HEK293T (cell line): ENCODE measurements at regions not wholly inside any gene's neighbourhood (a gene's known extent, or its start where the extent isn't known, plus 50 kb on each side); places are given as distances from the start of the nearest gene placed in this dataset.

Source experiments
- CTCF ChIA-PET: fragments of 350-600 bp; formaldehyde crosslinking; extraction: SDS; loops from one replicate; lab custom pipeline; 2021; ENCODE audit warnings: antibody characterized with exemption, inconsistent platforms; lab: Yijun Ruan, JAX
- POLR2A ChIA-PET: fragments of 350-600 bp; formaldehyde crosslinking; extraction: SDS; loops from one replicate; lab custom pipeline; 2020; ENCODE audit warnings: antibody characterized with exemption, inconsistent platforms; lab: Yijun Ruan, JAX
- DNase-seq: peaks from one replicate; pipeline ENCODE4 v3.0.0; 2012; ENCODE audit warnings: mixed read lengths; ENCODE audit errors: extremely low spot score
- ARNT ChIP-seq: fragments of 450-650 bp; IDR thresholded peaks from 2 replicates; pipeline ENCODE4 v1.6.1; 2017; ENCODE audit warnings: mild to moderate bottlenecking
- BHLHE40 ChIP-seq: fragments of 450-650 bp; IDR thresholded peaks from 2 replicates; pipeline ENCODE4 v1.6.1; 2016; ENCODE audit warnings: mild to moderate bottlenecking, moderate library complexity, borderline replicate concordance
- CTBP1 ChIP-seq: fragments of 450-650 bp; IDR thresholded peaks from 2 replicates; pipeline ENCODE4 v1.6.1; 2016; ENCODE audit warnings: borderline replicate concordance
- ELF4 ChIP-seq: fragments of 450-650 bp; IDR thresholded peaks from 2 replicates; pipeline ENCODE4 v1.6.1; 2017; ENCODE audit warnings: antibody characterized with exemption
- FOXA1 ChIP-seq: fragments of 450-650 bp; IDR thresholded peaks from 2 replicates; pipeline ENCODE4 v1.6.1; 2016; ENCODE audit warnings: mild to moderate bottlenecking
- FOXK2 ChIP-seq: fragments of 450-650 bp; IDR thresholded peaks from 2 replicates; pipeline ENCODE4 v1.6.1; 2016; ENCODE audit warnings: mild to moderate bottlenecking
- FOXM1 ChIP-seq: fragments of 450-650 bp; IDR thresholded peaks from 2 replicates; pipeline ENCODE4 v1.6.1; 2017; ENCODE audit warnings: mild to moderate bottlenecking, borderline replicate concordance
- HDGF ChIP-seq: fragments of 450-650 bp; IDR thresholded peaks from 2 replicates; pipeline ENCODE4 v1.6.1; 2017; ENCODE audit warnings: antibody characterized with exemption, borderline replicate concordance
- L3MBTL2 ChIP-seq: fragments of 450-650 bp; conservative IDR thresholded peaks from 2 replicates; pipeline ENCODE4 v1.6.1; 2016; ENCODE audit warnings: mild to moderate bottlenecking
- LEF1 ChIP-seq: fragments of 450-650 bp; IDR thresholded peaks from 2 replicates; pipeline ENCODE4 v1.6.1; 2017; ENCODE audit warnings: mild to moderate bottlenecking, borderline replicate concordance
- NFRKB ChIP-seq: fragments of 450-650 bp; IDR thresholded peaks from 2 replicates; pipeline ENCODE4 v1.6.1; 2016; ENCODE audit warnings: mild to moderate bottlenecking, moderate library complexity
- SP1 ChIP-seq: fragments of 450-650 bp; IDR thresholded peaks from 2 replicates; pipeline ENCODE4 v1.6.1; 2017
- SUZ12 ChIP-seq: fragments of 450-650 bp; IDR thresholded peaks from 2 replicates; pipeline ENCODE4 v1.6.1; 2016; ENCODE audit warnings: mild to moderate bottlenecking
- TARDBP ChIP-seq: fragments of 450-650 bp; IDR thresholded peaks from 2 replicates; pipeline ENCODE4 v1.6.1; 2016
- ZNF384 ChIP-seq: fragments of 450-650 bp; IDR thresholded peaks from 2 replicates; pipeline ENCODE4 v1.6.1; 2016
- TF ChIP-seq, protein P1 (sequence below): fragments of 450-650 bp; IDR thresholded peaks from 2 replicates; pipeline ENCODE4 v1.6.1; 2016

DNA sequence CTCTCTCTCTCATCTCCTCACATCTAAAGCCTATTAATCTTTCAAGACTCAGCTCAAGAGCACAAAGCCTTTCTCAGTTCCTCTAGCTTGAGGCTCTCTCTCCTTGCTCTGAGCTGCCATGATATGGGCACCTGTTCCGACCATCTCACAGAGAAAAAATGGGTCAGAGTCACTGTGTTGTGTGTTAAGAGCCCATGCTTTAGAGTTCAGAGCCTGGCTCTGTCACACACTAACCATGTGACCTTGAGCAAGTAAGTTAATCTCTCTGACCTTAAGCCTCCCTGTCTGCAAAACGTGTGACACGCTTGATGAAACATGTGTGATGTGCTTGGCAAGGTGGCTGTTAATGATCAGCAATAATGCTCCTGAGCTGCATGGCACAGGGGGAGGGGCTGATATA lies 245.2 kb downstream of the DLEU7 start:
- DNase-seq: no peak
- POLR2A ChIA-PET: no interaction called here
- CTCF ChIA-PET: no interaction called here
- TF ChIP-seq CTBP1 (no peak), SP1 (no peak), TARDBP (no peak), SUZ12 (no peak), BHLHE40 (no peak), FOXM1 (no peak), ELF4 (no peak), ARNT (no peak), L3MBTL2 (no peak), HDGF (no peak), LEF1 (no peak)
- TF ChIP-seq, protein P1, sequence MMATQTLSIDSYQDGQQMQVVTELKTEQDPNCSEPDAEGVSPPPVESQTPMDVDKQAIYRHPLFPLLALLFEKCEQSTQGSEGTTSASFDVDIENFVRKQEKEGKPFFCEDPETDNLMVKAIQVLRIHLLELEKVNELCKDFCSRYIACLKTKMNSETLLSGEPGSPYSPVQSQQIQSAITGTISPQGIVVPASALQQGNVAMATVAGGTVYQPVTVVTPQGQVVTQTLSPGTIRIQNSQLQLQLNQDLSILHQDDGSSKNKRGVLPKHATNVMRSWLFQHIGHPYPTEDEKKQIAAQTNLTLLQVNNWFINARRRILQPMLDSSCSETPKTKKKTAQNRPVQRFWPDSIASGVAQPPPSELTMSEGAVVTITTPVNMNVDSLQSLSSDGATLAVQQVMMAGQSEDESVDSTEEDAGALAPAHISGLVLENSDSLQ: no peak

GRCh38 chr13:50599046-50599445 lies 244.4 kb downstream of the DLEU7 start:
- TF ChIP-seq CTBP1: no peak
- TF ChIP-seq TARDBP: no peak
- no peak for TF ChIP-seq ZNF384
- TF ChIP-seq ELF4: no peak
- no peak for TF ChIP-seq ARNT
- TF ChIP-seq BHLHE40: no peak
- no peak for TF ChIP-seq SP1
- no peak for TF ChIP-seq L3MBTL2
- no peak for TF ChIP-seq NFRKB
- no peak for TF ChIP-seq HDGF
- TF ChIP-seq LEF1: no peak
- no peak for TF ChIP-seq FOXK2
- no peak for TF ChIP-seq SUZ12
- no peak for TF ChIP-seq FOXA1
- DNase-seq: no peak
- CTCF ChIA-PET: no interaction called here
- POLR2A ChIA-PET: no interaction called here

DNA sequence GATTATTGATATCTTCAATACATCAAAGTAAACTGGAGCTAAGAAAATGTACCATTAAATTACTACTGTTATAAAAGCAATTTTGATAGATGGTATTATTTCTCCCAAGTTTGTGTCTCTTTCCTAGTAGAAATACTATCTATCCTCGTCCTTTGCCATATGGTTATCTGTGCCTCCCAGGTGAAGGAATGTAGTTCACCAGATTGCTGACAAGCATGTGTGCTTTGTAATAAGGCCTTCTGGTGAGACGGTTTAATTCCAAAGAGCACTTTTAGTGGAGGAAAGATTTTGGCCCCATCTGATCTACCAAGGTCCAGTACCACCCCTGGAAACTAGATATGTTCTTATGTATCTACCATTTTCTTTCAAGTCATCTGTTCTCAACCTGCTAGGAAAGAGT lies 243.6 kb downstream of the DLEU7 start:
- no peak for DNase-seq
- POLR2A ChIA-PET: no interaction called here
- CTCF ChIA-PET: no interaction called here
- no peak for TF ChIP-seq FOXK2
- no peak for TF ChIP-seq FOXA1
- TF ChIP-seq, protein P1: no peak
- no peak for TF ChIP-seq LEF1
- no peak for TF ChIP-seq BHLHE40
- TF ChIP-seq ZNF384: no peak
- no peak for TF ChIP-seq TARDBP
- no peak for TF ChIP-seq ELF4
- TF ChIP-seq L3MBTL2: no peak
- TF ChIP-seq ARNT: no peak
- TF ChIP-seq SUZ12: no peak
- TF ChIP-seq SP1: no peak
- TF ChIP-seq FOXM1: no peak
- TF ChIP-seq CTBP1: no peak
- no peak for TF ChIP-seq NFRKB
- no peak for TF ChIP-seq HDGF

DNA sequence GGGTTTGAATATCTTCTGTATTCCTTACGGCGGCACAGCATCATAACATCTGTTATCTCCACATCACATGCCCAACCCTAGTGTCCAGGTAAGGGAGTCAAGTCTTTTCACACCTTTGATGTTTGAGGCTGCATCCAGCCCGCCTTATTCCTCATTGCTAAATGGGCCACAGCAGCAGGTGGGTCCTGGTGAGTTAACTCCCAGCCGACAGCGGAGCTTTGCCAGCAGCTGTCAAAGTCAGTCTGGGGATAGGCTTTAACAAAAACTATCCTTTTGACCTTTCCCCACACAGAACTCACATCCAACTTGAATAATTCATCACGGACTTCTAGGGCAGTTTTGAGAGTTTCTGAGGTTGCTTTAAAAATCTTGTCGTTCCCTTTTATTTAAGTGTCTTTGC lies 235.1 kb downstream of the DLEU7 start:
- ChIA-PET POLR2A (no interaction called here), CTCF (no interaction called here)
- no peak for DNase-seq
- TF ChIP-seq L3MBTL2 (0 out of 2 replicates have a peak, but pooled peaks have one; percentile 26), SUZ12 (no peak)

GRCh38 chr13:50609011-50609410 lies 234.5 kb downstream of the DLEU7 start:
- ChIA-PET POLR2A (no interaction called here), CTCF (no interaction called here)
- TF ChIP-seq SUZ12 (no peak), LEF1 (no peak), CTBP1 (no peak), ZNF384 (no peak), HDGF (no peak), NFRKB (no peak), ELF4 (no peak), FOXK2 (no peak), TARDBP (no peak), FOXM1 (no peak), ARNT (no peak), FOXA1 (no peak)
- TF ChIP-seq, protein P1: no peak
- no peak for DNase-seq

GRCh38 chr13:50610238-50610637 lies 233.3 kb downstream of the DLEU7 start:
- DNase-seq: no peak
- TF ChIP-seq SP1 (no peak), HDGF (no peak), CTBP1 (no peak), ARNT (no peak), TARDBP (no peak)
- CTCF ChIA-PET: no interaction called here
- POLR2A ChIA-PET: no interaction called here

DNA sequence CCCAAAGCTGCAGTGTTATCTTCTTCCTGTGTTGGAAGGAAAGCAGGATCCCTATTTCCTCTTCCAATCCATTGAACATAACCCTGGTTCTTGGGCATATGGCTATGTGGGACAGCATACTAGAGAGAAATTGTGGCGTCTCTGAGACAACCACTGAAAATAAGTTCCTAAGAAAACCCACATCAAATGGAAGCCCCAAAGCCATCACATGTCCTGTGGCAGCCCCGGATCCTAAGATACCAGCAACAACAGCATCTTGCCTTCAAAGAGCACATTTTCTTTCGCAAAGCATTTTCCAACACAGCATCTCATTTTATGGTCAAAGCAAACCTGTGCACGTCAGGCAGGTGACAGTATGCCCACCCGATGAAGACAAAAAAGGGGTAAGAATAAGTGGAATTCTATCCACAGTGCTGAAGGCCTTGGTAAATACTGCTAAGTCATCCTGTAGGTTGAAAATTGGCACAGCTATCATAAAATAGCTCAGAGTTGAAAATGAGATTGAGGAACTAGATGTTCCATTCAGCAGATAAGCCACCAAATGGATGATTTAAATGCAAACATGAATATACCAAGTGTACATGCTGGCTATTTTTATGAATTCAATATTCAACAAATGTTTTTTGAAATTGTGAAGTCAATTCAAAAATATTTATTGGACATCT lies 232.2 kb downstream of the DLEU7 start:
- TF ChIP-seq ELF4 (no peak), NFRKB (no peak), BHLHE40 (no peak), ARNT (no peak), FOXM1 (no peak), CTBP1 (no peak), HDGF (no peak), LEF1 (no peak), L3MBTL2 (no peak), SUZ12 (no peak), ZNF384 (no peak), SP1 (no peak), FOXK2 (no peak), TARDBP (no peak), FOXA1 (no peak)
- TF ChIP-seq, protein P1: no peak
- CTCF ChIA-PET: no interaction called here
- no peak for DNase-seq
- POLR2A ChIA-PET: no interaction called here
